ENCODE measurements at regions not wholly inside any gene's neighbourhood (a gene's known extent, or its start where the extent isn't known, plus 50 kb on each side); places are given as distances from the start of the nearest gene placed in this dataset.

DNA sequence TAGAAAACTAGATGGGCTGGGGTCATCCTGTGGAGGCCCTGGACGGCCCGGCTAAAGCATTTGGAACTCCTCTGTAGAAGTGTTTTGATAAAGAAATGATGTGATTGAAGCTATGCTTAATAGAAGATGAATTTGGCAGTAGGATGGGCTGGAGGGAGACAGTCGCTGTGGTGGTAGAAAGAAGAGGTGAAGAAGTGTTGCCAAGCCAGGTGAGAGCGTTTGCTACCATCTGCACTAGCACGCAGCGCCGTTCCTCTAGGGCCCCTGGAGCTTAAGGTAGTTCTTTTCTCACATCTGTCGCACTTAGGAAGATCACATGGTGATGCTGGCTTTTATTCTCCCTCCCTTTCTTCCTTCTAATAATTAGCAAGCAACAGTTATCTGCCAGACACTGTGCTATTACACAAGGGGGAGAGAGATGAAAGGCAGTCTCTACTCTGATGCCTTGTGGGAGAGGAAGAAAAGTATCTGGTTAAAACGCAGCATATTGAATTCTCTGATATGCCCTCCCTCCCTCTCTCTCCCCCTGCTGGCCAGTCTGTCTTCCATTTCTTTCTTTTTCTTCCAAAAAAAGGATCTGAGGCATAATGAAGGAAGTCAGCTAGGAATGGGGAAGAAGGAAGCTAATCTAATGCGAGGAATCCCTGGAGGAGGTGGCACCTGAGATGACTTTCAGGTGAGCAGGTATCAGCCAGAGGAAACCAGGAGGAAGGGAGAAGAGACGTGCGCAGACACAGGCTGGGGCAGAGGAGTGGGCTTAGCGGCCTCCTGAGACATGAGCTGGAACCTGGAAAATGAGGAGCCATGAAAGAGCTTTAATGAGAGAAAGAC lies 162.3 kb upstream of the KLF14 start:
- DNase-seq (ENCODE audit: low spot score) (no peak), FAIRE-seq (no peak)

DNA sequence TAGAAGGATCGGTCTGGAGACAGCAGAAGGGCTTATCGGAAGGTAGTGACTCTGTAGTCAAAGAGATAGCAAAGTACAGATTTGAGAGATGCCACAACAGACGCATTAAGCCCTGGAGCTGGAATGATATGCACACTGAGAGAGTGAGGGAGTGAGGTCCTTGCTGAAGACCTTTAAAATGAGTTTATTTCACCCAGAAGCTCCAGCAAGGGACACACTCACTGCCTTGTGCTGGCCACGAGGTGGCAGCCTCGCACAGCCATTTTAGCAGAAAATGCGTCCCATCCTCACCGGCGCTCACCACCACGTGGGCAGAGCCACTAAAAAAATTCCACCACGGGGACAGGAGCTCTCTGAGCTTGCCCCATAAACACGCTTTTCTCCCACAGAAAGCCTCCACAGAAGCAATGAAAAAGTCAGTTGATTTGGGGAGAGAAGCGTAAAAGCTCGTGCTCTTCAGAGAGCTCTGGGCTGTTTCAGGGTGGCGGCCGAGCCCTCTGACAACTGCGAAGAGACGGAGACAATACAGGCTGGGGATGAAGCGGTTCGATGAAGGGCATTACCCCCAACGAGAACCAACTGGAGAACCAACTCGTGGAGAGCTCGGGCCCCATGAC lies 163.0 kb upstream of the KLF14 start:
- peak; percentile 54 for DNase-seq (ENCODE audit: low spot score)
- FAIRE-seq: no peak

DNA sequence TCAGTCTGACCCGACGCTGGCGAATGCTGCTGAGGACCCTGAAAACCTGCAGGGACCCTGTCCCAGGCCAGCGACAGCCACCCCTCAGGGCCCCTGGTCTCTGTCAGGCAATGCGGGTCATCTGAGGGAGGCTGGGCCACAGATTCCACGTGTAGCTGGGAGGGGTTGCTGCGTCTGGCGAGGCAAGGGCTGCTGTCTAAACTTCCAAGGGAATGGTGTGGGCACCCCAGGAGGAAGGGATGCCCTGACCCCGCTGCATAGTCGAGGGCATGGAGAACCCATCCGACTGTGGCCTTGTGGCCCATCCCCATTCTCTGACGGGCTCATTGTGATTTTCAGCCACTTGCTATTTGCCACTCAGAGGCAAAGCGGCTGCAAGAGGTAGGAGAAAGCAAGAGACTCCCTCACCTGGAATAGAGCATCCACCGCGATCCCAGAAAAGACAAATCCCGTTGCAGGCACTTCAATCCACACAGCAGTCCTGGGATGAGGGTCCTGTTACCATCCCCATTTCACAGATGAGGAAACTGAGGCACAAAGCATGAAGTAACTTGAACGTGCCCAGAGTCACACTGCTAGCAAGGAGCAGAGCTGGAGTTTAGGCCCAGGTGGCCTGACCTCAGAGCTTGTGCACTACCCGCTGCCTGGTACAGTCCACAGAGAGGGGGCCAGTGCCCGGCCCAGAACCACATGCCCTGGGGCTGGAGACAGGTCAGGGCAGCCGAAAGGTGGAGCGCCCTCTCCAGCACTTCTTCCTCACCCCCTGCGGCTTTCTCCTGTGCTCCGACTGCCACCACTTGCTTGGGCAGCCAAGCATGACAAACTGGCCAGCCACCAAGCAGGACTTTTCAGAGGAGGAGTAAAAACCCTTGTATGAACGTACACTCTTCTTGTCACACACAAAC lies 163.8 kb upstream of the KLF14 start:
- FAIRE-seq (peak; percentile 92), DNase-seq (ENCODE audit: low spot score) (peak; percentile 98)

DNA sequence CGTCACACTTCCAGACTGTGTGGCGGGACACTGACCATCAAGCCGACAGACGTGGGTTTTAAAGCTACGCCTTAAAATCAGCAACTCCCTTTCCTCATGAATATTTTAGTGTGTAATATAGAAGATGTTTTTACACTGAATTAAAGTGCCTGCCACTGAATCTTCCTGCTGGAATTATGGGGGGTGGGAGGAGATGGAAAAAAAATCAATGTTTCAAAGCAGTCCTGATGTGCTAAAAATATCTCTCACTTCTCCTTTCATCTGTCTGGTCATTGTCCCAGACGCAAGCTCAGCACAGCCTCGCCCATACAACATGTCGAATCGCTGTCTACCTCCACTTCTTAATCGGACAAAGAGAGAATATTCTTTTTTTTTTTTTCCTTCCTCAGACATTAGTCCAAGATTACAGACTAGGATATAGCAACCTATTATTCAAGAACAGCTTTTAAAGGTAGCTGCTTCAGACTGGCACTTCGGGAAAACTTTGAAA lies 165.1 kb upstream of the KLF14 start:
- FAIRE-seq (no peak), DNase-seq (ENCODE audit: low spot score) (no peak)

DNA sequence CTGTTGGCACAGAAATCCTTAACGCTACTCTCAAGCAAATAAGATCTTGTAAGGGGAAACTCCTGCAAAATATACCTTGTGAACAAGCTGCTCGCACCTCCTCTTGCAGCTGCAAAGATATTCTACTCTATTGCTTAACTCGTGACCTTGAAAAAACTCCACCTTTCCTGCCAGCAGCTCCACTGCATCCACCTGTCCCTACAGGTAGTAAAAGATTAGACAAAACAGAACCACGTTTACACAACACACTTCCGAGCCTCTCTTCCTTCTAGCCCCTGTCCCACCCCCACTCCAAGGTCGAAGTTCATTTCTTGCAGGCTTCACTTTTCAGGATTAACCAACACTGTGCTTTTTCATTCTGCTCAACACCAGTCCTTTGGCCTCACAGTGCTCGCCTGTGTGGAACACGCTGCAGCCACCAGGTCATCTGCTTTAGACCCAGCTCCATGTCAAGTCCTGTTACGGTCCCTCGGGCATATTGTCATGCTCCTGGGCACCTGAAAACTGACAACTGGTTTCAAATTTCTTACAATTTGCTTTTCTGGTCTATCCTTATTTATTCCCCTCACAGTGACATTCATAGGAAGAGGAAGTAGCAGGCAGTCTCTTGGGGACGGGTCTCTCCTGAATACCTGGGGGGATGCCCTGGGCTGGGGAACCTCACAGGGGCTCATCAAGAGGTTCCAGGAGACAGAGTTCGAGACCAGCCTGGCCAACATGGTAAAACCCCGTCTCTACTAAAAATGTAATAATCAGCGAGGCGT lies 165.8 kb upstream of the KLF14 start:
- DNase-seq (ENCODE audit: low spot score): no peak
- no peak for FAIRE-seq

DNA sequence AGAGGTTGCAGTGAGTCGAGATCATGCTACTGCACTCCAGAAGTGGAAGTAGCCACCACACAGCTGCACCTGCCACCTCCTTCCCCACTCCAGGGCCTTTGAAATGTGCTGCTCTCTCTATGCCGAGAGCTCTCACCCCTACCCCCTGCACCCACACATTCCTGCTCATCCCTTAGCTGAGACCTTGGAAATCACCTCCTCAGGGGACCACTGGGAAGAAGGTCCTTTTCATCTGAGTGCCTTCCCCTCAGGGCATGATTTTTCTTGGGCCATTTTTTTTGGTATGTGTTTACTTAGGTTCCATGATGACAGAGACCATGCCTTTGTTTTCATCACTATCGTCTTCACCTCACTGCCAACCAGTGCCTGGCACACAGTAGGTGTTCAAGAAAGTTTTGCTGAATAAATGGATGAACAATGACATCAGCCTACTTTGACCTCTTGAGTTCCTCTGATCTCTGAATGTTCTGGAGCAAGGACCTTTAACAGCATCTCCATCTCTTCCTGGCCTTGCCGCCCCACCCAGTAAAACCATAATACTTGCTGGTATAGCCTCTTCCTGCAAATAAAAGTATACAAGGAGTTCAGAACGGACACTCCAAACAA lies 166.6 kb upstream of the KLF14 start:
- no peak for FAIRE-seq
- DNase-seq (ENCODE audit: low spot score): no peak

DNA sequence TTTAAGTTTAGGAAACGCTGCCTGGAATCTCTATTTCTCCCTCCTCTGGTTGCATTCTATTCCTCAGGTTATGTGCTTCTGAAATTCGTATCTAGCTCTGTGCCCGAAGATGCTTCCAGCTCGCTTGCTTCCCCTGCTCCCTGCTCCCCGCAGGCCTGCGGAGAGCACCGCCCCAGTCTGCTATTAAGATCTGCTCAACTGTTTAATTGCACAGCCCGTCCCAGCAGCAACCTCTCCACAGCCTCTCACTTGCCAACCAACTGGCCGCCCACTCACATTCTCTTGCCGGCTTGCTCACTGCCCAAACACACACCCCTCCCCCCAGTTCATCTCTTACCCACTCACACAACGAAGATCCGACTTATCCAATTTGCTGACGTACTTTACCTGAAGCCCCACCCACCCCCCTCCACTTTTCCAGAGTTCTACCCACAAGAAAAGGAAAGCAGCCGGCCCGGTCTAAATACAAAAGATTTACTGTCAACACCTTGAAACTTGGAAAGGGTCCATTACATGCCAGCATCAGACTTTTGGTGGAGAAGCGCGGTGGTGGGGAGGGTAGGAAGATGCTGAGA lies 167.3 kb upstream of the KLF14 start:
- DNase-seq (ENCODE audit: low spot score): peak; percentile 87
- peak; percentile 21 for FAIRE-seq

DNA sequence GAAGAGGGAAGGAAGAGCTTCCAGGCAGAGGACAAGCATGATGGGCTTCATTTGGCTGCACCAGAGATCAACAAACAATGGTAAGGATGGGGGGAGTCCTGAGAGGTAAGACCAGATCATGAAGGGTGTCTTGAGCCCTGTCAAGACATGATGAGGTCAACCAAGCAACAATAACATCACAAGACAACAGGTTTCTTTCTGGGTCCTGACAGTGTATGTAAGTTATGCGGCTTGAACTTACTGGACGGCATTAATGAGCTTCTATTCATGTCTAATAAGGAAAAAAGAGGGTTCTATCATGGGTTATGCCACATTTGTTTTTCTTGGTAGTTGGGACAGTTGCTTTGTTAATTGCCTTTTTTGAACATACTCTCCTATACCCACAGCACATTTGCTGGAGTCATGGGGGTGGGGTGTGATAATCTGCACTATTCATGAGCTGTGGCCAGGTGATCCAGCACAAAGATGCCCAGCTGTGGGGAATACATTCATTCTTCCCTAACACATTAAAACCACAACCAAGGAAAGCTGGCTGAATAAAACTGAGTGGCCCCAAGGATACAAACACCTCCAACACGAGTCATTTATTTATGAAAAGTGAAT lies 168.8 kb upstream of the KLF14 start:
- DNase-seq (ENCODE audit: low spot score) (no peak), FAIRE-seq (no peak)

DNA sequence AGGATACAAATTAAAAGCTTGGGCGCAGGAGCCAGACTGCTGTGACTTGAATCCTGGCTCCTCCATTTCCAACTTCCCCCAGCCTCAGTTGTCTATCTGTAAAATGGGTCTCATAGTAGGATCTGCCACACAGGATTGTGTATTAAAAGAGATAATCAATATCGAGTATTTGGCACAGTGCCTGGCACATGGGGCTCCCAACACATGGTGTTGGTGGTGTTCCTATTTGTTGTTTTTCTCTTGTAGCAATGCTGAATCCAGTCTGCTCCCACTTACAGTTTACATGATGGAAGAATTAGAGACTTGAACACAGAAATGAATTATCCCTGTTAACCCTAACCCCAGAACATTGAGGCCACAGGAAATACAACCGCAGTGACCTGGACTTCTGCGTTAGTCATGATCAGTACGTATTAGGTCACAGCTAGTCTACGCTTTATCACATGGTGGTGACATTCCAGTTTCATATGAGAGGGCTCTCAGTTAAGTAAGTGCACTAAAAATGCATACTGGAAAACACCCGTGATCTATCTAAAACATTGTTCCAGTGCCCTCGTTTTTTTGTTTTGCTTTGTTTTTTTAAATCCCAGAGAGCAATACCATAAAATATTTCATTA lies 169.5 kb upstream of the KLF14 start:
- FAIRE-seq: no peak
- peak; percentile 97 for DNase-seq (ENCODE audit: low spot score)

DNA sequence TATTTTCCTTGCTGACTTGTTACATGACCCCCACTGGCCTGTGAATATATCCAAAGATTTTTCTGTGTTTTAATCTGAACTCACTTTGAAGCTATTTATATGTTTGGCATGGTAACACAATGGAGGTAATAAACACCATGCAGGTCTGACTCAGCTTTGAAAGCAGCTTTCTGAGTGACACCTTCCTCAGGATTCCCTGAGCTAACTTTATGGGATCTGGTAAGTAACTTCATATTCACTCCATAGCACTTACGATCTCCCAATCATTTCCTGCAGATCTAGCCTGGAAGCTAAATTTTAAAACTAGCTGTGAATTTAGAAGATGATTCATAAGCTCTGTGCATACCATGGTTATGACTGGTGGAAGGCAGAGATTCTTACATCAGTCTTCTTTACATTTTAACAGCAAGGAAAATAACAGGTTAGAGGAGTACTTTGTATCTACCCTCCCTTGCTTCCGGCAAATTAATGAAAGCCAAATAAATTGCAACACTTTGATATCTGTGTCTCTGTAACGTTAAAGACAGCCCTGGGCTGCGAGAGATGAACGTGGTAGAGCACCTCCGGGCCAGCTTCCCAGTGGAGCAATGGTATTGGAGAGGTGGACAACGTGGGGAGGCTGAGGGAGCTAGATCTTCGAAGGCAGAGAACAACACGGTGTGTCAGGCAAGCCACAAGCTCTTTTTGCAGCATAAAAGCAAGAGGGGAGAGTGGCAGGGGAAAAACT lies 170.2 kb upstream of the KLF14 start:
- DNase-seq (ENCODE audit: low spot score) (peak; percentile 100), FAIRE-seq (peak; percentile 97)

DNA sequence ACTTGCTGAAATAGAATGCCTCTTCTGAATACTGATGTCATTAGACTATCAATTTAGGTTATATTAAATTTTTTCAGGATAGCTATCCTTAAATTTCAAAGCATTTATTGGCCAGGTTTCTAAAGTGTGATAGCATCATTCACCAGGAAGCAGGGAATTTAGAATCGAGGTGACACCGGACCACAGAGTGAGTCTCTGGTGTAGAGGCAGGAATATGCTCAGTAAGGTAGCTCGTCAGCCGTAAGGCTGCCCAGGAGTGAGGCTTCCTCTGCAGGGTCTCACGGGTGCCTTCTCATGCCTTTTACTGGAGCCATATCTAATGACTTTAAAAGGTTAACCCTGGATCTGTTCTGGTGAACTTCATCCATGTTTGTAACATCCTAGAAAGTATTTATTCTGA lies 170.8 kb upstream of the KLF14 start:
- peak; percentile 15 for FAIRE-seq
- DNase-seq (ENCODE audit: low spot score): peak; percentile 69

DNA sequence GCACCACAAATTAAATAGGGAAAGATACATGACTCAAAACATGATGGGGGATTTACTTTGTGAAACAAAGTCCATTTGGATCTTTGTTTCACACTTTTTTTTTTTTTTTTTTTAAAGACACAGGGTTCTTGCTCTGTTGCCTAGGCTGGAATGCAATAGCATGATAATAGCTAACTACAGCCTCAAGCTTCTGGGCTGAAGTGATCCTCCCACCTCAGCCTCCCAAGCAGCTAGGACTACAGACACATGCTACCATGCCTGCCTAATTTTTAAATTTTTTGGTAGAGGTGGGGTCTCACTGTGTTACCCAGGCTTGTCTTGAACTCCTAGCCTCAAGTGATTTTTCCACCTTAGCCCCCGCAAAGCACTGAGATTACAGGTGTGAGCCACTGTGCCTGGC lies 172.6 kb upstream of the KLF14 start:
- DNase-seq (ENCODE audit: low spot score) (no peak), FAIRE-seq (no peak)

DNA sequence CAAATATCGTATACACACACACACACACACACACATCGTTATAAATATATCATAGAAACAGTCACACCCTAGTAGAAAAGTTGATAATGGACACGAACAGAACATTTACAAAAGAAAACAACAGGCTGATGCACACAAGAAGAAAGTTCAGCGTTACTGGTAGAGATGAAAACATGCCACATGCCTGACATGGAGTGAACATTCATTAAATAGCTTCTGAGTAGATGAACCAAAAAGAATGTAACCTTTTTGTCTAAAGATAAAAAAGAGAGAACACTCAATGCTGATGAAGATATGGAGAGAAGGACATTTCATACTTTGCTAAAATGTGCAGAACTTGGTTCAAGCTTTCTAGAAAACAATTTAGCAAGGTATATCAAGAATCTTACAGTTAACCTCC lies 173.4 kb upstream of the KLF14 start:
- FAIRE-seq: no peak
- no peak for DNase-seq (ENCODE audit: low spot score)

DNA sequence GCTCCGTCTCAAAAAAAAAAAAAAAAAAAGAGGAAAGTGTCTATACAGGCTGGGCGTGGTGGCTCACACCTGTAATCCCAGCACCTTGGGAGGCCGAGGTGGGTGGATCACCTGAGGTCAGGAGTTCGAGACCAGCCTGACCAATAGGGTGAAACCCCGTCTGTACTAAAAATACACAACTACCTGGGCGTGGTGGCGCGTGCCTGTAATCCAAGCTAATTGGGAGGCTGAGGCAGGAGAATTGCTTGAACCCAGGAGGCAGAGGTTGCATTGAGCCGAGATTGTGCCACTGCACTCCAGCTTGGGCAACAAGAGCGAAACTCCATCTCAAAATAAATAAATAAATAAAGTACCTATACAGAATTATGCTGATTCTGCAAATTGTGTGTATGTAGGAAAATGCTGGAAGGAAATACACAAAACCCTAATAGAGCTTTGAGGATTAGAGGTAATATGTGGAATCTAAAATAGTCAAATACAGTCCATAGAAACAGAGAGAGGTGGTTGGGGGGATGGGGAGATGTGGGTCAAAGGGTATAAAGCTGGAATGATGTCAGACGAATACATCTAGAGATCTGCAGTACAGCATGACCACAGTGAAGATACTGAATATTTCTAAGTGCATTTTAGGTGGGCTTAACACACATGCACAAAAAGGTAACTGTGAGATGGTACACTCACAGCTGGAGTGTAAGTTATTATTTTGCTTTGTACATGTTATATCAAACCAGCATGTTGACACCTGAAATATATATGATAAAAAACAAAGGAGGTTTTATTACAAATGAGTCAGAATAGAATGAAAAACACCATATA lies 174.5 kb upstream of the KLF14 start:
- DNase-seq (ENCODE audit: low spot score): no peak
- no peak for FAIRE-seq

DNA sequence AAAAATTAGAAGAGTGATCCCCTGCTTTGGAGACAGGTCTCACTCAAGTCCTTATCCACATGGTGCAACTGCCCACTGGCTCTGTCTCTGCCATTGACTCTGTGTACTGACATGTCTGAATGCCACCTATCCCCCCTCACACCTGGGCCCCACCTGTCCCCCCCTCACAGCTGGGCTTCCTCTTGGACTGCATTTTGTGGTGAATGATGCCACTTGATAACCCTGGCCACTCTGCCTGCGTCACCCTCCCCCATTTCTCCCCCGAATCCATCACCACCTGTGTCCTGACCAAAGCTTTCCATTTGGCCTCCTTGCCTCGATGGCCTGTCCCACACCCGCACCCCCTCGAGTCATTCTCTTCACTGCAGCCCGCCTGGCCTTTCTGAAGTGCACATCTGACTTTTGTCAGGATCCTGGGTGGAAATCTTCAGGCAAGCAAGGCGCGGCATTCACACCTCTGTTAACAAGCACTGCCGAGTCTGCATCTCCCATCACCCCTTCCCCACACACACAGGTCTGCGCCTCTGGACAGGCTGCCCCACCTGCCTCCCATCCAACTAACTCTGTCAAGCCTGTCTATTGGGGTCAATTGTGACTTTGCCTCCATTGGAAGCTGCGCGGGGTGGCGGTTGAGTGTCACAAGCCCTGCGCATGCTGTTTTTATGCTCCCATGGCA lies 175.3 kb upstream of the KLF14 start:
- no peak for FAIRE-seq
- no peak for DNase-seq (ENCODE audit: low spot score)

DNA sequence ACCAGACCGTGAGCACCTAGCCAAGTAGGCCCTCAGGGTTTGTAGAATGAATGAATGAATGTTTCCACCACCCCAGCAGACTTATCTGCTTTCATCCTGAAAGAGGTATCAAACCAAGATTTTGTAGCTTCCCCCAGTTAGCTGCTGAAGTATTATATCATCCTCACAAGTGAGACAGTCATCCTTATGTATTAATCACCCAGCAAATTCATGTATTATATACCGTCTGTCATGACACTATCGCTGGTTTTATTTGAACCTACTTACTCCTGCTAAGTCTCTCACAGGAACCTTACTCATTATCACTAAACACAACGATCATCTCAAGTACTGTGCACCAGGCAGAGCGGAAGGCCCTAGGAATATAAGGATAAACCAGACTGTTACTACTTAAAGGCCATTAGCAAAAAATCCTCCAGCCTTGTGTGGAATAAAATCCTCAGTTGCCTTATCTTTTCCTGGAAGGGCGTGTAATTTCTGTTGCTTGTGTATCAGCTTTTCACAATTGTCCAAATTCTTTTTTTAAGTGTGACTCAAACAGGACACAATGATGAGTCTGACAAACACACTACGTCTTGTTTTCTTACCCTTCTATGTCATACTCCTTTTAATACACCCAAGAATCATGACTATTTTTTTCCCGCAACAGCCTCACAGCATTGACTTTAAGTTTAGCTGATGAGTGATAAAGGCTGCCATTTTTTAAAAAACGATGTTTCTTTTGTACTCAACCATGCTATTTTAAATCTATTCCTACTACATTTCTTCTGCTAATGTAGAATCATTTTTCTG lies 176.1 kb upstream of the KLF14 start:
- DNase-seq (ENCODE audit: low spot score) (peak; percentile 64), FAIRE-seq (no peak)

Data from RCC 7860 (cell line).